DND-41 (cell line): ENCODE measurements at regions not wholly inside any gene's neighbourhood (a gene's known extent, or its start where the extent isn't known, plus 50 kb on each side); places are given as distances from the start of the nearest gene placed in this dataset.

Experiments
- EZH2 ChIP-seq: IDR thresholded peaks from 3 replicates; pipeline ENCODE4 v1.6.1; 2012; ENCODE audit warnings: borderline replicate concordance, low read depth, mild to moderate bottlenecking, moderate library complexity, low read length, inconsistent platforms; ENCODE audit not compliant: severe bottlenecking
- TF ChIP-seq, protein P1 (sequence below): IDR thresholded peaks from 2 replicates; pipeline ENCODE4 v1.5.1; 2012; ENCODE audit warnings: borderline replicate concordance, low read length, moderate library complexity, mild to moderate bottlenecking; ENCODE audit not compliant: poor library complexity, severe bottlenecking; ENCODE audit errors: extremely low read depth

DNA sequence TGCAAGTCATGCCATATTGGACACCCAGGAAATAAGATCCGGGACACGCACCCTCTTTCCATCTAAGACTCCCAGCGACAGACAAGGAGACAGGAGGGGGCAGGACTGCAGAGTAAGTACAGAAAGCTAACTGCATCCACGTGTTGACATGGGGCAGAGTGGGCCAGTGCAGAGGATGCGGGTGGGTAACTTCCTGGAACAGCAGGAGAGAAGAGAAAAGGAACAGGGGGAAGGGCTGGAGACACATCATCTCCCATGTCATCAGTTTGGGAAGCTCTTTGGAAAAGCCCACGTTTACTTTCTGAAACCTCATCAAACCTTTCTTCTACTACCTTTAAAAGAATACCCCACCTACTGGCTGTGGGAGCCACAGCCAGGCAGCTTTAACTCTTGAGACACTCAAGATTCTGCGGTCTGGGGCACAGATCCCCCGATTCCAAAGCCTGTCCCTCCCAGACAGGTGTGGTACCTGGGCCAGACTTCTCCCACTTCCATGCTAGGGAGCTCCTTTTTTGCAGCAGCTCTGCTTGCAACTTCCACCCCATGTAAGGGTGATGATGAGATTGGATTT, 273.5 kb upstream of the RPL38 start:
- TF ChIP-seq, protein P1, sequence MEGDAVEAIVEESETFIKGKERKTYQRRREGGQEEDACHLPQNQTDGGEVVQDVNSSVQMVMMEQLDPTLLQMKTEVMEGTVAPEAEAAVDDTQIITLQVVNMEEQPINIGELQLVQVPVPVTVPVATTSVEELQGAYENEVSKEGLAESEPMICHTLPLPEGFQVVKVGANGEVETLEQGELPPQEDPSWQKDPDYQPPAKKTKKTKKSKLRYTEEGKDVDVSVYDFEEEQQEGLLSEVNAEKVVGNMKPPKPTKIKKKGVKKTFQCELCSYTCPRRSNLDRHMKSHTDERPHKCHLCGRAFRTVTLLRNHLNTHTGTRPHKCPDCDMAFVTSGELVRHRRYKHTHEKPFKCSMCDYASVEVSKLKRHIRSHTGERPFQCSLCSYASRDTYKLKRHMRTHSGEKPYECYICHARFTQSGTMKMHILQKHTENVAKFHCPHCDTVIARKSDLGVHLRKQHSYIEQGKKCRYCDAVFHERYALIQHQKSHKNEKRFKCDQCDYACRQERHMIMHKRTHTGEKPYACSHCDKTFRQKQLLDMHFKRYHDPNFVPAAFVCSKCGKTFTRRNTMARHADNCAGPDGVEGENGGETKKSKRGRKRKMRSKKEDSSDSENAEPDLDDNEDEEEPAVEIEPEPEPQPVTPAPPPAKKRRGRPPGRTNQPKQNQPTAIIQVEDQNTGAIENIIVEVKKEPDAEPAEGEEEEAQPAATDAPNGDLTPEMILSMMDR, result peak; percentile 17
- no peak for TF ChIP-seq EZH2
